Activated CD4-positive, alpha-beta T cell treated with anti-CD3 and anti-CD28 coated beads, Interleukin-10, Interleukin-2, amounts not matched to agents 100 ng/mL and 50 ng/mL, durations not matched to agents 16 hours and 8 hours (primary cell): ENCODE measurements at regions not wholly inside any gene's neighbourhood (a gene's known extent, or its start where the extent isn't known, plus 50 kb on each side); places are given as distances from the start of the nearest gene placed in this dataset.
A peak's percentile ranks its signal among the peaks of the same experiment; 100 is the strongest.

ENCODE experiments used
- DNase-seq: peaks from one replicate; pipeline ENCODE4 v3.0.0-alpha.2; 2020

DNA sequence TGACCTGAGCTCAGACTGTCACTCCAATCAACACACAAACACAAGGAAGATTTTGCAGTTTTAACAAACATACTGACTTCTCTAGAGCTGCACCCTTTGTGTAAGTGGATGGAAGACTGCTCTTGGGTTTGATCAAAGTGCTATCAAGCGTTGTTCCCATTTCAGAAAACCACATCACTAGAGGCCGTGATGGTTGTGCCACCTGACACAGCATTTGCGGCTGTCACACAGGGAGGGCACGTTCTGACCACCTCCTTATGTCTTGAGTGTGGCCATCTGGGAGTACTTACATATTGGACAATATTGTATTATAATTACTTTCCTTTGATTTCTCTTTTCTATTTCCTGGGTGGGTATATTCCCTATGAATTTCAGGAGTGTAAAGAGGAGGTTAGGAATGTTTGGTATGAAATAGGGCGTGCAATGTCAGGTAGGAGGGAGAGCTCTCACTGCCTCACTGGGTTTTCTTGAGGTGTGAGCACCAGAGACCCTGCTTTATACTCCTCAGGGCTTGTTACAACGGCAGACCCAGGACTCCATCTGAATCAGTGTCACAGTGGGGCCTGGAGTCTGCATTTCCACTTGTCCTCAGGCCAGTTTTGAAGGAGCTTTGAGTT is 74.3 kb downstream of the SYNE3 start:
- no peak for DNase-seq

DNA sequence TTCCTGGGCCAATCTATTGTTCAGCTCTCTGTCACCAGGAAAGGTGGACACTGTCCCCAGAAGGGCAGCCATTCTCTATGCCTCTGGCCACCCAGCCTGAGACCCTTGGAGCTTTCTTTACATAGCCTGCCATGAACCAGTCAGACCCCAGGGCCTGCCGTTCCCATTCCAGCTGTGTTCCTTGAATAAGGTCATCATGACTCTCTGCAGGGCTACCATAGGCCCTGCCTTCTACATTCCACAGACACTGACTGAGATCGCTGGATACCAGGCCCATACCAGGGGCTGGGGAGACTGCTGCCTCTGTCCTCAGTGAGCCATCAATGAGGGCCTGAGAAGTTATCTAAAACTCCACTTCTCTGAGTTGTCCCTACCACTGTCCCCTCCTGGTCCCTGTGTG is 75.5 kb downstream of the SYNE3 start:
- no peak for DNase-seq

- DNase-seq, result no peak
Observed at GRCh38 chr14:95440496-95440895, 76.0 kb downstream of the SYNE3 start.

- no peak for DNase-seq
Observed at GRCh38 chr14:95439881-95440280, 76.6 kb downstream of the SYNE3 start.

DNA sequence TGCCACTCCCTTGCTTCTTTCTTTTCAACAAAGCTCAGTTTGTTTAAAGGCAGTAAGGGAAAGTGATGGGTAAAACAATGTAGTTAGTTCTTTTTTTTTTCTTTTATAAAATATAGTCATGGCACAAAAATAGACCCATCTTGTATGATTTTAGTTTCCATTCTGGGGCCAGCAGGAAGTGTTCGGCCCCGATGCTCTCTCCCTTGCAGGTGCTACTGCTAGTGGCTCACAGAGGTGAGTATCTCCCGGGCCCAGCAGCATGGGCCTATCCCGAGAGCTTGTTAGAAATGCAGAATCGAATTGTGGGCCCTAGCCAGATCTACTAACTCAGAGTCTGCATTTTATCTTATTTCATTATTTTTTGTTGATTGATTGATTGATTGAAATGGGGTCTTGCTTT is 78.7 kb downstream of the SYNE3 start:
- no peak for DNase-seq

GRCh38 chr14:95436354-95436753 is 80.1 kb downstream of the SYNE3 start:
- no peak for DNase-seq

DNA sequence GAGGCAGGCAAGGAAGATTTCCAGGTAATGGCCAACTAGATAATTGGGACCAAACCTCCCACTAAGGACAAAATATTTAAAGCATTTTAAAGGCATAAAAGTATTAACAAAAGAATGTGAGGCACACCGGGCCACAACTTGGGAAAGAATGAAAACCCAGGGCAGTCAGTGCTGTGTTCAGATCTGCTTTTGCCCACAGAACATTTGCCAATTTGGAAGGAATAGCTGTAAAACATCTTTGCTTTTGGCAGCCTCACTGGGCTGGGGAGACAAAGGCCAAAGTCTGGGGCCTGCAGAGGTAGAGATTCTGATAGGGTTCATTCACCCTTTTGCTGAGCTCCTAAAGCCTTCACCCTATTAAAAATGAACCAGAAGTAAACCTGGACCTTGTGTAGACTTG is 82.3 kb downstream of the SYNE3 start:
- DNase-seq, result no peak

GRCh38 chr14:95433094-95433478 is 83.4 kb downstream of the SYNE3 start:
- no peak for DNase-seq

GRCh38 chr14:95432144-95433093 is 84.0 kb downstream of the SYNE3 start:
- DNase-seq, result no peak

GRCh38 chr14:95431199-95432143 is 85.0 kb downstream of the SYNE3 start:
- peak; percentile 51 for DNase-seq

- no peak for DNase-seq
Observed at GRCh38 chr14:95428557-95428956, 87.9 kb downstream of the SYNE3 start.

DNA sequence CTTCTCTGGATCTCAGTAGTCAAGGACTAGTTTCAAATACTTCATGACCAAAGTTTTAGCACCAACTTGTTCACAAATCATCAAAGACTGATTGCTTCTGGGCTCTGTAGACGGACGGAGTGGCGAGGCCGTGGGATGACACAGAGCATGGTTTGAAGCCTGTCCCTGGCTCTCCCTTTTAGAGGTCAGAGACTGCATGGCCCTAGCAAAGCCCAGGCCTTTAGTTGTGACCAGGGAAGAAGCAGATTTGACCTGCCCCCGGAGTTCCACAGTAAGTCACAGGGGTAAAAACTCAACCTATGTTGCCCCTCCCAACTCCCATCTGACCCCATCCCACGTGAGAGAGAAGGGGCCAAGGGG is 90.4 kb downstream of the SYNE3 start:
- DNase-seq, result no peak

- DNase-seq, result no peak
Observed at GRCh38 chr14:95425369-95426115, 90.9 kb downstream of the SYNE3 start.

GRCh38 chr14:95424529-95424928 is 91.9 kb downstream of the SYNE3 start:
- no peak for DNase-seq

DNA sequence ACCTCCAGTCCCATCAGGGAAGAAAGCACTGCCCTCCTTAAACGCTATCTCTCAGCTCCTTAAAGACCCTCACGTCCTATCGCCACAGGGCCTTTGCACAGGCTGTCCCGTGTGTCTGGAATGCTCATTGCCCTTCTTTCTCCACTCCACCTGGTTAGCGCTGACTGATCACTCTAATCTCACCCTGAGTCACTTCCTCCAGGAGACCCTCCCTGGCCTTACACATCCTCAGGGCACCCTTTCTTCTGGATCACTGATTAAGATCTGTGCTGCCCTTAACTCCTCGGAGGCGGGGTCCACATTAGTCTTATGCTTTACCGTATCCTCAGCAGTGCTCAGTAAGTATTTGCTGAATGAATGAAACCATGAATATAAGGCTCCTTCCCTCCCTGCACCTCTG is 94.7 kb downstream of the SYNE3 start:
- no peak for DNase-seq

GRCh38 chr14:95420060-95420459 is 96.4 kb downstream of the SYNE3 start:
- DNase-seq, result no peak

- DNase-seq, result no peak
Observed at GRCh38 chr14:95419569-95419968, 96.9 kb downstream of the SYNE3 start.

DNA sequence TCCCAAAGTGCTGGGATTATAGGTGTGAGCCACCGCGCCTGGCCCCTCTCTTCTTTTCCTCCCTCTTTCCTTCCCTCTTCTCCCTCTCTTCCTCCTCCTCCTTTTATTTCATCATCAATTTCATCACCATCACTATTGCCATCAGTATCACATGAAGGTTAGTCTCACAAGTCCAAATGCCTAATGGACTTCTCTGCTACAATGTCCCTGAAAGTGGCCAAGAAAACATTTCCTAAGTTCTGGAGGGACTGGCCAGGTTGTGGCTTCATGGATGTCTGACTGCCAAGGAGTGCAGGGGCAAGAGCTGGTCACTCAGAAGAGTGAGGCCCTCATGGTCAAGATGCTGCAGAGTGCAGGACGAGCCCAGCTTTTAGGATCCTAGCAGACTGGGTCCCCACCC is 97.6 kb downstream of the SYNE3 start:
- DNase-seq, result no peak

GRCh38 chr14:95417492-95417891 is 97.8 kb upstream of the CLMN start:
- no peak for DNase-seq

DNA sequence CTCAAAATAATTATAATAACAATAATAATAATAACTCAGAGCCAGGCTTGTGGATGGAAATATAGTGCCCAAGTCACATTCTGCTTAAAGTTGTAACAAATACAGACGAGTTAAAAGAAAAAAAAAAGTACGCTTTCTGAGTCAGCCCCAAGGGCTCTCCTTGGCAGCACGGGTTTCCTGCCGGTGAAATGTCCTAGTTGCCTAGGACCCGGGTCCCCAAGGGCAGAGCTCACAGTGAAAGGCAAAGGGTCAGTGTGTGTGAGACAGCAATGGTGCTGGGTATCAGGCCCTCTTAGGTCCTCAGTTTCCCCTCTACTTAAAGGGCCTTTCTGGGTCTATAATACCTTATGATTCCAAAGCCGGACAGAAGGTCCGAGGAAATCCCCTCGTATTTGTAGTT is 96.3 kb upstream of the CLMN start:
- no peak for DNase-seq

- no peak for DNase-seq
Observed at GRCh38 chr14:95413289-95414215, 93.8 kb upstream of the CLMN start.

DNA sequence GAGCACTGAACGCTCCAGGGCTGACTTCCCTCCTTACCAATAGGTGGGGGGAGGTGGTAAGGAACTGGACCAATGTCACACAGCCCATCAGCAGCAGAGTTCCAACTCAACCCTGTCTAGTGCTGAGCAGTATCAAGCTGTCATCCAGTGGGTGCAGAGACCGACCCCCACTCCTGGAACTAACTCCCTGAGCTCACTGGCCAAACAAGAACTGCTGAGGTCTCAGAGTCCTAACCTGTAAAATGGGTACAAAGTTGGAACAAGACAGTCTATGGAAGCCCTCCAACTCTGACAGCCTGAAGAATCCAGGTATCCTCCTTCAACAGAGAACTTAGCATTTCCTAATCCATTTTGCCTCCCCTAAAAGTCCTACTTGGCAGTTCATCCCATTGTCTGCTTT is 91.1 kb upstream of the CLMN start:
- no peak for DNase-seq
